HG02623 (cell line): ENCODE measurements at regions not wholly inside any gene's neighbourhood (a gene's known extent, or its start where the extent isn't known, plus 50 kb on each side); places are given as distances from the start of the nearest gene placed in this dataset.

Experiments used
- ATAC-seq: cut with Tn5 transposase; IDR thresholded peaks from one replicate; pipeline ENCODE4 v1.9.1; 2021; ENCODE audit warnings: moderate library complexity; ENCODE audit not compliant: unreplicated experiment

GRCh38 chr5:5583832-5584231, 161.4 kb downstream of the ICE1 start:
- ATAC-seq: no peak

DNA sequence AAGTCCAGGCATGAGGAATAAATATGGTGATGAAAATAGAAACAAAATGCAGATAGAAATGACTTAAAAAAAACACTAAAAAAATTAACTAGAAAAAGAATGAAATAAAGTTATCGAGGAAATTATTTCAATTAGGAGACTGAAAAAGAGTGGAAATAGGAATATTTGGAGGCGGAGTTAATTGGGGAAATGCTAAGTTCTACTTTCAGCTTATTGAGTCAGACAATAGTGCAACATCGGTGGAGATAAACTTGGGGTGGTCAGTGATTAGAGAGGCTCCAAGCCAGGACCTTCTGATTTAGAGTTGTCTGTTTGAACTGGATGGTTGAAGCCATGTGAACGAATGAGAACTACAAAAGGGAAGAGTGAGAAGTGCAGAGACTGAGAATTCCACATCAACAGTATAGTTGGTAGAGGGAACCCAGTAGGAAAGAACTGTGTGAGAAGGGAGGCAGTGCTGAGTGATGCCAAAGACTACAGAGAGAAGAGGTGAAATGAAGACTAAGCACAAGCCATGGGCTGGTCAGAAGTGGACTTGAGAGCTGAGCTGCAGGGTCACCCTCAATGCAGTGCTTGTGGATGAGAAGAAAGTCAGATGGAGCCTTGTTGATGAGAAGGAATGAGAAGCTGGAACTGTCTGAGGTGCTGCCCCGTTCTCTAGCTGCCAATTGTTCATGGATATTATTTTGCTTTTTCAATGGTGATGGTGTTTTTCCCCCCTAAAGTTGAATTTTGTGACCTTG, 160.7 kb downstream of the ICE1 start:
- no peak for ATAC-seq

DNA sequence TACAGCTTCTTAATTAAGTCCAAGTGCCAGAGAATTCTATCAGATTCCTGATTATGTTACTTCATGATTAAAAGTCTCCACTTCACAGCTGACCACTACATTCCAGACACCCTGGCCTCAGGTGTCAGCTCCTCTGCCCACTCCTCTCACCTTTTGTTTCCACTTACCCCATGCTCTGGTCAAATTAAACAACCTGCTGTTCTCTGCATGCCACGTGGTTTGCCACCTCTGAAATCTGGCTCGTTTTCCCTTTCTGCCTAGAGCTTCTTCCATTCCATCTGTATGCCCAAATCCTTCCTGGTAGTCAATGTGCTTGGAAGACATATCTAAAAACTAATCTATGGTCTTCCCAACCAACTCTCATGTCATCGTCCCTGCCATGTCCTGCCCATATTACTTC, 158.6 kb downstream of the ICE1 start:
- no peak for ATAC-seq

GRCh38 chr5:5576744-5577143, 154.3 kb downstream of the ICE1 start:
- no peak for ATAC-seq

GRCh38 chr5:5575461-5575860, 153.0 kb downstream of the ICE1 start:
- ATAC-seq: no peak

GRCh38 chr5:5573798-5574380, 151.4 kb downstream of the ICE1 start:
- no peak for ATAC-seq

GRCh38 chr5:5572976-5573797, 150.7 kb downstream of the ICE1 start:
- ATAC-seq: no peak

DNA sequence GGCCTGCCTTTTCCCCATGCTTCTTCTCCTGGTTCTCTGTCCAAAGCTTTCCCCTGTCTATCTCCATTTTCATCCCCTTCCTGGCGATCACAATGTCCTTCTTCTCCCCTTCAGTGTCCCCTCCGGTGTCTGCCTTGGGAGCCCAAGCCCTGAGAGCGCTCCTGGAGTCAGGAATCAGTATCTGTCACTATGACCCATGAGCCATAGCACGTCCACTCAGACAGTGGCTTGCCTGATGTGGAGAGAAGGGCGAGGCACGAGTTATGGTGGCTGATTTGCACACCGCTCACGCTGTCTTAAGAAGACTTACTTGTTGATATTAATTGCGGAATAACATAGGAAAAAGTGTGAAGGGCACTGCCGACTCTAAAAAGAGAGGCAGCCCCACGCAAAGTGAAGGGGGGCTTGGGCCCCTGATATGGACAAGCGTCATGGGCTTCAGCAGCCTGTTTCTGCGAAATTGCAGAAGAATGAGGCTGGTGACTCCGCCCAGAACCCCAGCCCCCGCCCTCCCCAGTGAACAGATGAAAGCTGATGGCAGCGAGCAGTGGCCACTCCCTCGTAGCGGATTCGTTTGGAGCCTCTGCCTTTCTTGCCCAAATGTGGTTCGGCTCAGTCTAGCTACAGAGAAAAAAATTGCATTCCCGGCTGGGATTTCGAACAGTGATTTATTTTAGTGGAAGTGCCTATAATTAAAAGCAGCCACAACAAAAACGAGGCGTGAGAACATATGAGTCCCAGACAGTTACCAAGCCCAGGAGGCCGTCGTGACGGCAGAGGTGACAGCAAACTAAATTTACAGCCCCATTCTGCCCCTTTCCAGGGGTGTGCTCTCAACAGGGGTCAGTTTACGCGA, 149.8 kb downstream of the ICE1 start:
- no peak for ATAC-seq

DNA sequence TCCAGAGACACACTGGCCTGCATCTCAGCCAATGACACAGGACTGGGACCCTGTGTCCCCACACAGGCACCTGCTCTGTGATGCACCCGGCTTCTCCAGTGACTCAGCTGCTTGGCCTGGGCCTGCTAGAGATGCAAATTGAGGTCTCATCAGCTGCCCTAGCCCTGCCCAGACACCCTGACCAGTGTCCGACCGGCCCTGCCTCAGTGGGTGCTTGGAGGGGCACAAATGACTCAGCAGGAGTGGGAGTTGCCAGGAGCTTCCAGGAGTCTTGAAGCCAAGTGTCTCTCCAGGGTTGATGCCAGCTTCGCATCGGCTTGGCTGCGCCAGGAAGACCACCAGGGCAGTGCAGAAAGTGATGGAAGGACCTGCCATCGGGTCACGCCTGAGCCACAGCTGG, 148.2 kb downstream of the ICE1 start:
- no peak for ATAC-seq

DNA sequence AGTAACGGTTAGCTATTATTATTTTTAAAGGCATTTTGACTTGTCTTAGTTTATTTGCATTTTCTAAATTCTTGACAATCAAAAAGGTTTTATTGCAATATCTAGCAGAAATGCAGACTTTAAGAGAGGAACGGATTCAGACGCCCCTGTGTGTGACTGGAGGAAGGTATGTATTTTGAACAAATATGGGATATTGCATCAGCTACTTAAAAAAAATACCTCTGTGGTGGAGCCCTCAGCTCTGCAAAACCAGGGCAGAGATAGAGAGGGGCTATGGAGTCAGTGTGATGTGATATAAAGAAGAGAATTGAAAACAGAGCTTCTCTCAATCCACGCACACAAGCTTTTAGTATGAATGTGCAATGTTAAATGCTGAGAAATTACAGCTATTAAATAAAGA, 142.4 kb downstream of the ICE1 start:
- no peak for ATAC-seq

DNA sequence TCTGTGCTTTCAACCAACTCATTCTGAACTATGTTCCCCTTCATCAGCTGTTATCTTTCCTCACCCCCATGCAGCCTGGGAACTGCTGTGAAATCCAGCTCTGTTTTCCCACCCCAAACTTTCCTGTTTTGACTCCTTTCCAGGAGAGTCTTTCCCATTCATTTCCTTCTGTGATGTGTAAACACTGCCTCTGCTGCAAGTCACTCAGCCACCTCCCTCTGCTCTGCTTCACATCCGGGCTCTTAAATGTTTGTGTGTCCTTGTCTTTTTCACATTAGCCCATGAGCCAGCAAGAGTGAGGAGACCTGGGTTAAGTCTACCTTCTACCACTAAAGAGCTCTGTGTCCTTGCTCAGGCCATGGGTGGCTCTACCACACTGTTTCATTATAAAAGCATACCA, 137.5 kb downstream of the ICE1 start:
- ATAC-seq: no peak

GRCh38 chr5:5558638-5559527, 136.4 kb downstream of the ICE1 start:
- ATAC-seq: no peak

DNA sequence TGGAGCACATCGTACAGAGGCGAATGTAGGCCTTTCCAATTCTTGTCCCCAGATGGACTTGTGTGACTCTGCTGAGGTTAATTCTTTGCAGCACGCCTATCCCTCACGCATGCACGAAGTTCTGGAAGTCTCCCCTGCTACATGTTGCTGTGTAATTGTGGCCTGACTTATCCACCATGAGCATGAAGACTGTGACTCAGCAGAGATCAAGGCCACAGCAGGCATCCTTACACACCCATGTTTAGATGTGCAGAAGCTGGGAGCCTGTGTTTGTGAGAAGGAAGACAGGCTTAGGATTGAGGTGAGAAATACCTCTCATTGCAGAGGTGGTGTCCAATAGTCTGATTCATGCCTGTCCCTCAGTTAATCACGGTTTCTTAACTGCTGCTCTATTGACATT, 135.6 kb downstream of the ICE1 start:
- ATAC-seq: no peak

DNA sequence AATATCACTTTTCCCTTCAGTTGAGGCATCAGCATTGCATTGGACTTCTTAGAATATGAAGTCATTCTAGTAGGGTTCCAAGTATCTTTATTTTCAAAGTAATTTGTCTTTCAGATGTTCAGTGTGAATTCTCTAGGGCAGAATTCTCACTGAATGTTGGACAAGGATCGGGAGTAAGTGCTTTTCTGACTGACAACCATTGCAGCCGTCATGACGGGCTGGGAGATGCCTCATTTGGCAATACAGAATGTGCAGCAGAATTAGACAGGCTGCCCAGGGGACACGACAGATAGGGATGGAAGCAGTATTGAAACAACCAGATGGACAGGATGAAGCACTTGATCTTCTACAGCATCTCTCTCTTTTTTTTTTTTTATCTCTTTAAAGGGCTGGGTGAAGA, 129.0 kb downstream of the ICE1 start:
- ATAC-seq: no peak

GRCh38 chr5:5546408-5546807, 123.9 kb downstream of the ICE1 start:
- ATAC-seq: no peak

DNA sequence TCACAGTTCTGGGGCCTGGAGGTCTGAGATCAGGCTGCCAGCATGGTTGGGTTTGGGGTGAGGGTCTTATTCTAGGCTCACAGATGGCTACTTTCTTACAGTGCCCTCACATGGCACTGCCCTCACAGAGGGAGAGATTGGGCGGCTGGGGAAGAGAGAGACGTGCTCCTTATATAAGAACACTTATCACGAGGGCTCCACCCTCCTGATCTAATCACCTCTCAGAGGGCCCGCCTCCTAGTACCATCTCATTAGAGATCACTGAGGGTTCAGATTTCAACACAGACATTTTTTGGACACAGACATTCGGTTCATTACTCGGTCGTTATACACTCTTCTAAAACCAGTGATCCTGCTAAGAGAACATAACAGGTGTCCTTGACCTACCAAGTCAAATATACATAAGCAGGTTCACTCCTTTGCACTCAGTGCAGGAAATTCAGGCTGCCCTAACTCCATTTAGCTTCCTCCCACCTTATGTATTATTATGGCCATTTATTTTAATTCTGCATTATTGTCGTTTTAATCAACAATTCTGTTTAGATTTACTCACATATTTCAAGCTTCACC, 121.7 kb downstream of the ICE1 start:
- ATAC-seq: no peak

DNA sequence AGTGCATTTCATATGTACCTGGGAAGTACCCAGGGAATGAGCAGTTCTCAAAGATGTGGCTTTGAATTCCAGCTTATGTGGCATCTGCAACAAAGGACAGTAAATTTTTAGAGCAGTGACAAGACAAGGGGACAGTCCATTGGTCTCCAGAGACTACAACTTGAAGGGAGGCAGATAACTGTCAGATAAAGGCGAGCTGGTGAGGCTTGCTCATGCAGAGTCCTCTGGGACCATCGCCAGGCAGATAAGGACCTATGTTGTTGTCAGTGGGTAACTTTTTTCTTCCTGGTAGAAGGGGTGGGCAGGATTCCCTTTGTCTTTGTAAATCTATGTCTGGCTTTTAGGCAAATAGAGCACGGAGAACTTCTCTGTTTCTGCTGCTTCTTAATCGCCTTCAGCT, 120.2 kb downstream of the ICE1 start:
- no peak for ATAC-seq

DNA sequence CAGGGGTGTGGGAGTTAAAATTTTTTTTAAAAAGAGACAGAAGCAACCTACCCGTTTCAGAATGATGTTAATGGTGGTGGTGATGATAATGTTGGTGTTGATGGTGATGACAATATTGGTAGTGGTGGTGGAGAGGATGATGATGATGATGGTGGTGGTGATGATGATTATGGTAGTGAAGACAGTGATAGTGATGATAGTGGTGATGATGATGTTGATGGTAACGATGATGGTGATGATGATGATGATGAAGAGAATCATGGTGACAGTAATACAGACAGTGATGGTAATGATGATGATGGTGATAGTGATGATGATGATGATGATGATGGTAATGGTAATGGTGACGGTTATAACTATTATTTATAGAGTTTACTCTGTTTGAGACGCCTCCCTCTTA, 117.6 kb downstream of the ICE1 start:
- ATAC-seq: no peak
